ENCODE measurements at regions not wholly inside any gene's neighbourhood (a gene's known extent, or its start where the extent isn't known, plus 50 kb on each side); places are given as distances from the start of the nearest gene placed in this dataset.

DNA sequence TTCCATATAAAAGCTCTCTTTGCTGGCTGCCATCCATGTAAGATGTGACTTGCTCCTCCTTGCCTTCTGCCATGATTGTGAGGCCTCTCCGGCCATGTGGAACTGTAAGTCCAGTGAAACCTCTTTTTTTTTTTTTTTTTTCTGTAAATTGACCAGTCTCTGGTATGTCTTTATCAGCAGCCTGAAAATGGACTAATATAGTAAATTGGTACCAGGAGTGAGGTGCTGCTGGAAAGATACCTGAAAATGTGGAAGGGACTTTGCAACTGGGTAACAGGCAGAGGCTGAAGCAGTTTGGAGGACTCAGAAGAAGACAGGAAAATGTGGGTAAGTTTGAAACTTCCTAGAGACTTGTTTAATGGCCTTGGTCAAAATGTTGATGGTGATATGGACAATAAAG is 124.3 kb upstream of the AADAT start:
- TF ChIP-seq, protein P1, sequence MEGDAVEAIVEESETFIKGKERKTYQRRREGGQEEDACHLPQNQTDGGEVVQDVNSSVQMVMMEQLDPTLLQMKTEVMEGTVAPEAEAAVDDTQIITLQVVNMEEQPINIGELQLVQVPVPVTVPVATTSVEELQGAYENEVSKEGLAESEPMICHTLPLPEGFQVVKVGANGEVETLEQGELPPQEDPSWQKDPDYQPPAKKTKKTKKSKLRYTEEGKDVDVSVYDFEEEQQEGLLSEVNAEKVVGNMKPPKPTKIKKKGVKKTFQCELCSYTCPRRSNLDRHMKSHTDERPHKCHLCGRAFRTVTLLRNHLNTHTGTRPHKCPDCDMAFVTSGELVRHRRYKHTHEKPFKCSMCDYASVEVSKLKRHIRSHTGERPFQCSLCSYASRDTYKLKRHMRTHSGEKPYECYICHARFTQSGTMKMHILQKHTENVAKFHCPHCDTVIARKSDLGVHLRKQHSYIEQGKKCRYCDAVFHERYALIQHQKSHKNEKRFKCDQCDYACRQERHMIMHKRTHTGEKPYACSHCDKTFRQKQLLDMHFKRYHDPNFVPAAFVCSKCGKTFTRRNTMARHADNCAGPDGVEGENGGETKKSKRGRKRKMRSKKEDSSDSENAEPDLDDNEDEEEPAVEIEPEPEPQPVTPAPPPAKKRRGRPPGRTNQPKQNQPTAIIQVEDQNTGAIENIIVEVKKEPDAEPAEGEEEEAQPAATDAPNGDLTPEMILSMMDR (IDR thresholded peaks at IDR 0.05; ENCODE audit: low read length), result no peak
- TF ChIP-seq EZH2 (optimal IDR thresholded peaks at IDR 0.05; ENCODE audit: low read depth, low read length) (no peak), EZH2phosphoT487 (IDR thresholded peaks at IDR 0.05; ENCODE audit: low read length) (no peak)
